ENCODE measurements at regions not wholly inside any gene's neighbourhood (a gene's known extent, or its start where the extent isn't known, plus 50 kb on each side); places are given as distances from the start of the nearest gene placed in this dataset.

GRCh38 chrX:42567268-42567667, 210.7 kb downstream of the PPP1R2C start:
- no peaks in the 10 kb centered on the region for H3K27me3 ChIP-seq (ENCODE audit: control insufficient read depth, extremely low read depth, insufficient read depth, low read length)
- H3K36me3 ChIP-seq (ENCODE audit: control insufficient read depth in 2 of 2, extremely low read depth in 1 of 2, insufficient read depth in 2 of 2, low read length in 2 of 2) = no peaks in the 10 kb centered on the region
- no peaks in the 10 kb centered on the region for H3K9me3 ChIP-seq (ENCODE audit: control insufficient read depth, low read depth, low read length)
- no peak overlapping the region for H3K4me3 ChIP-seq (ENCODE audit: control insufficient read depth in 2 of 3, extremely low read depth in 1 of 3, insufficient read depth in 2 of 3, low read depth in 1 of 3, low read length in 3 of 3)
- H3K4me1 ChIP-seq (ENCODE audit: control insufficient read depth, extremely low read depth, insufficient read depth, low read length) = no peaks in the 10 kb centered on the region
- TF ChIP-seq EZH2 (IDR thresholded peaks at IDR 0.05; ENCODE audit: low read length) (no peak), CTCF (optimal IDR thresholded peaks at IDR 0.05 in 1 of 3, IDR thresholded peaks at IDR 0.05 in 1 of 3, conservative IDR thresholded peaks at IDR 0.05 in 1 of 3; ENCODE audit: extremely low read depth in 1 of 3, insufficient read depth in 2 of 3, low read length in 3 of 3) (no peak)
- no peak overlapping the region for H3K9ac ChIP-seq (ENCODE audit: control insufficient read depth, extremely low read depth, insufficient read depth, low read length)
- dilution Hi-C loops (cut with MboI; ENCODE audit: extremely low pct_ligation_motif_present, low sequenced_read_pairs) = no loop called here
- H4K20me1 ChIP-seq (ENCODE audit: control insufficient read depth, extremely low read depth, insufficient read depth, low read length) = no peaks in the 10 kb centered on the region
- no peak overlapping the region for H3K4me2 ChIP-seq (ENCODE audit: control insufficient read depth, extremely low read depth, insufficient read depth, low read depth, low read length)
- no peak for FAIRE-seq
- no peak overlapping the region for H3K27ac ChIP-seq (ENCODE audit: control insufficient read depth, insufficient read depth, low read length)
- no peak for DNase-seq (ENCODE audit: low read depth, low spot score)
- H3K9me1 ChIP-seq (ENCODE audit: control insufficient read depth, extremely low read depth, insufficient read depth, low read length) = no peaks in the 10 kb centered on the region
- no peak overlapping the region for H2AFZ ChIP-seq (ENCODE audit: control insufficient read depth, low read length)
- H3K79me2 ChIP-seq (ENCODE audit: control insufficient read depth, insufficient read depth, low read length) = no peaks in the 10 kb centered on the region

- Histone ChIP-seq H3K36me3 (ENCODE audit: control insufficient read depth in 2 of 2, extremely low read depth in 1 of 2, insufficient read depth in 2 of 2, low read length in 2 of 2) (no peaks in the 10 kb centered on the region), H3K4me1 (ENCODE audit: control insufficient read depth, extremely low read depth, insufficient read depth, low read length) (no peaks in the 10 kb centered on the region), H3K27me3 (ENCODE audit: control insufficient read depth, extremely low read depth, insufficient read depth, low read length) (no peaks in the 10 kb centered on the region), H3K27ac (ENCODE audit: control insufficient read depth, insufficient read depth, low read length) (no peak overlapping the region), H3K79me2 (ENCODE audit: control insufficient read depth, insufficient read depth, low read length) (no peaks in the 10 kb centered on the region), H3K9ac (ENCODE audit: control insufficient read depth, extremely low read depth, insufficient read depth, low read length) (no peak overlapping the region), H3K9me1 (ENCODE audit: control insufficient read depth, extremely low read depth, insufficient read depth, low read length) (no peaks in the 10 kb centered on the region), H4K20me1 (ENCODE audit: control insufficient read depth, extremely low read depth, insufficient read depth, low read length) (no peaks in the 10 kb centered on the region), H3K4me2 (ENCODE audit: control insufficient read depth, extremely low read depth, insufficient read depth, low read depth, low read length) (no peak overlapping the region), H3K9me3 (ENCODE audit: control insufficient read depth, low read depth, low read length) (no peaks in the 10 kb centered on the region), H3K4me3 (ENCODE audit: control insufficient read depth in 2 of 3, extremely low read depth in 1 of 3, insufficient read depth in 2 of 3, low read depth in 1 of 3, low read length in 3 of 3) (no peak overlapping the region), H2AFZ (ENCODE audit: control insufficient read depth, low read length) (no peak overlapping the region)
- no peak for TF ChIP-seq EZH2 (IDR thresholded peaks at IDR 0.05; ENCODE audit: low read length)
- FAIRE-seq (no peak), DNase-seq (ENCODE audit: low read depth, low spot score) (no peak)
- dilution Hi-C loops (cut with MboI; ENCODE audit: extremely low pct_ligation_motif_present, low sequenced_read_pairs) = no loop called here
Observed at GRCh38 chrX:42565739-42566138, 212.2 kb downstream of the PPP1R2C start.

- TF ChIP-seq CTCF (optimal IDR thresholded peaks at IDR 0.05 in 1 of 3, IDR thresholded peaks at IDR 0.05 in 1 of 3, conservative IDR thresholded peaks at IDR 0.05 in 1 of 3; ENCODE audit: extremely low read depth in 1 of 3, insufficient read depth in 2 of 3, low read length in 3 of 3) = no peak
- TF ChIP-seq EZH2 (IDR thresholded peaks at IDR 0.05; ENCODE audit: low read length) = no peak
- H3K36me3 ChIP-seq (ENCODE audit: control insufficient read depth in 2 of 2, extremely low read depth in 1 of 2, insufficient read depth in 2 of 2, low read length in 2 of 2) = no peaks in the 10 kb centered on the region
- dilution Hi-C loops (cut with MboI; ENCODE audit: extremely low pct_ligation_motif_present, low sequenced_read_pairs) = no loop called here
- no peaks in the 10 kb centered on the region for H3K79me2 ChIP-seq (ENCODE audit: control insufficient read depth, insufficient read depth, low read length)
- H3K9me1 ChIP-seq (ENCODE audit: control insufficient read depth, extremely low read depth, insufficient read depth, low read length) = no peaks in the 10 kb centered on the region
- H2AFZ ChIP-seq (ENCODE audit: control insufficient read depth, low read length) = no peak overlapping the region
- H3K27me3 ChIP-seq (ENCODE audit: control insufficient read depth, extremely low read depth, insufficient read depth, low read length) = no peaks in the 10 kb centered on the region
- H3K27ac ChIP-seq (ENCODE audit: control insufficient read depth, insufficient read depth, low read length) = no peak overlapping the region
- H3K4me1 ChIP-seq (ENCODE audit: control insufficient read depth, extremely low read depth, insufficient read depth, low read length) = no peaks in the 10 kb centered on the region
- H3K9me3 ChIP-seq (ENCODE audit: control insufficient read depth, low read depth, low read length) = no peaks in the 10 kb centered on the region
- DNase-seq (ENCODE audit: low read depth, low spot score) = no peak
- no peak for FAIRE-seq
- no peak overlapping the region for H3K4me3 ChIP-seq (ENCODE audit: control insufficient read depth in 2 of 3, extremely low read depth in 1 of 3, insufficient read depth in 2 of 3, low read depth in 1 of 3, low read length in 3 of 3)
- H3K9ac ChIP-seq (ENCODE audit: control insufficient read depth, extremely low read depth, insufficient read depth, low read length) = no peak overlapping the region
- H4K20me1 ChIP-seq (ENCODE audit: control insufficient read depth, extremely low read depth, insufficient read depth, low read length) = no peaks in the 10 kb centered on the region
- H3K4me2 ChIP-seq (ENCODE audit: control insufficient read depth, extremely low read depth, insufficient read depth, low read depth, low read length) = no peak overlapping the region
Observed at GRCh38 chrX:42546800-42547199, 231.2 kb downstream of the PPP1R2C start.

Data from keratinocyte (primary cell).